GM19324 (cell line): ENCODE measurements at regions not wholly inside any gene's neighbourhood (a gene's known extent, or its start where the extent isn't known, plus 50 kb on each side); places are given as distances from the start of the nearest gene placed in this dataset.

Source experiments
- ATAC-seq: cut with Tn5 transposase; IDR thresholded peaks from one replicate; pipeline ENCODE4 v1.9.1; 2021; ENCODE audit warnings: mild to moderate bottlenecking, moderate library complexity; ENCODE audit not compliant: unreplicated experiment, low FRiP score

- ATAC-seq: no peak
Observed at GRCh38 chr6:137687818-137688217, 179.2 kb upstream of the TNFAIP3 start.

- no peak for ATAC-seq
Observed at GRCh38 chr6:137688230-137688971, 178.7 kb upstream of the TNFAIP3 start.

GRCh38 chr6:137689377-137689776 lies 177.7 kb upstream of the TNFAIP3 start:
- ATAC-seq: no peak

- no peak for ATAC-seq
Observed at GRCh38 chr6:137690034-137690433, 177.0 kb upstream of the TNFAIP3 start.

GRCh38 chr6:137690721-137691120 lies 176.3 kb upstream of the TNFAIP3 start:
- ATAC-seq: no peak

- no peak for ATAC-seq
Observed at GRCh38 chr6:137692308-137692707, 174.8 kb upstream of the TNFAIP3 start.

DNA sequence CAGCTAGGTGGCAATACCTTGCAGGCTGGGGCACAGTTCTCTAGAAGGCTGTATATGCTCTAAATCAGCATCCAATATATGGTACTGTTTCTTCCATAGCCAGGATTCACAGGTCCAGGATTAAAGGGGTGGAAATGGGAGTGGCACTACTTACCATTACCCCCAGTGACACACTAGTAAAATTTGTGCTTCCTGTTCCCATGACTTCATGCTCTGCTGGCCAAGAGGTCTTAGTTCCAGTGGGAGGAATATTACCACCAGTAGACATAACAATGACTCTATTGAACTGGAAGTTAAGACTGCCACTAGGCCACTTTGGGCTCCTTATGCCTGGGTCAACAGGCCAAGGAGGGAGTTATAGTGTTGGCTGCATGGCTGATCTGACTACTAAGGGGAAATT lies 174.3 kb upstream of the TNFAIP3 start:
- ATAC-seq: no peak

- no peak for ATAC-seq
Observed at GRCh38 chr6:137693711-137694110, 173.3 kb upstream of the TNFAIP3 start.

GRCh38 chr6:137696765-137697164 lies 170.3 kb upstream of the TNFAIP3 start:
- no peak for ATAC-seq

GRCh38 chr6:137697267-137697938 lies 169.7 kb upstream of the TNFAIP3 start:
- peak; percentile 52 for ATAC-seq

- no peak for ATAC-seq
Observed at GRCh38 chr6:137698636-137699030, 168.4 kb upstream of the TNFAIP3 start.

GRCh38 chr6:137699031-137699683 lies 167.9 kb upstream of the TNFAIP3 start:
- ATAC-seq: no peak

GRCh38 chr6:137700161-137700560 lies 166.9 kb upstream of the TNFAIP3 start:
- ATAC-seq: no peak

DNA sequence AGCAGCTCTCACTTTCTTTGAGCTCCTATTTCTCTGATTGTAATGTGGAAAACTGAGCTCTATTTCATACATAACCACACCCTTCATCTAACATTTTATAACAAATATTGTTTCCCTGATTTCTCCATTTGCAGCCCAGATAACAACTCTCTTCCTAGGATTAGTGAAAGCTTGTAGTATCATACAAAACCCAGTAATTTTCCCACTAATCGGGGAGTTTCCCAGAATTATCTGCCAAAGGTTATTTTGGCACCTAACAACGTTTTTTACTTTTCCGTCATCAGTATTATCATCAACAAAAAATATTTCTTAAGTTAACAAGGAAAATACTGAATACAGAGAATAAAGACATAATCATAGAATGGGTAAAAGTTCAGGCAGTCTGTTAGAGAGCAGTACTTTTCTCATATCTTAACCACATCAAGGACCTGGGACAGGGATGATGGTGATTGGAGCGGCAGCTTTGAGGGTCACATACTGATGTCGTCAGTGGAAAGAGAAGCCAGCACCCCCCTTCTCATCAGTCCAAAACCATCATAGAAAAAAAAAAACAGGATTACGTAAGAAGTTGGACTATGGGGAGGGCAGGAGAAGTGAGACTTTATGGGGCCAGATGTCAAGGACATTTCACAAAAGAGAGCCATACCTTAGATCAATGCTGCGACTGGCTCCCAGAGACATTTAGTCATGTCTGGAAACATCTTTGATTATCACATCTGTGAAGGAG lies 166.1 kb upstream of the TNFAIP3 start:
- no peak for ATAC-seq

GRCh38 chr6:137701942-137702341 lies 165.1 kb upstream of the TNFAIP3 start:
- no peak for ATAC-seq

GRCh38 chr6:137702791-137703424 lies 164.2 kb upstream of the TNFAIP3 start:
- ATAC-seq: no peak

DNA sequence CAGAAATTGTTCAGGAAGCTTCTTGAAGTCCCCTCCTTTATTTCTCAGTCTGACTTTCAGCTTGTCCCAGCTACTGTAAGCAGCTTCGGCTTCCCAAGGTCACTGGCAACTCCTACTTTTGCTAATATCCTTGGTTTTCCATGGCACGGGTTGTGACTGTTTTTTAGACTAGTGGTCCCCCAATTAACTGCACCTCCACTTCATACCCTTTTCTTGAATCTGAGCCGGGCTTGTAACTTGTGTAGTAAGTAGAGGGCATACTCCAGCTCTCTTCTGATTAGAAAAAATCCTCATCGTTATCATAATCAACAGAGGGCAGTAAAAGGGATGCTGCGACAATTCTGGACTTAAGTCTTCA lies 162.3 kb upstream of the TNFAIP3 start:
- no peak for ATAC-seq

DNA sequence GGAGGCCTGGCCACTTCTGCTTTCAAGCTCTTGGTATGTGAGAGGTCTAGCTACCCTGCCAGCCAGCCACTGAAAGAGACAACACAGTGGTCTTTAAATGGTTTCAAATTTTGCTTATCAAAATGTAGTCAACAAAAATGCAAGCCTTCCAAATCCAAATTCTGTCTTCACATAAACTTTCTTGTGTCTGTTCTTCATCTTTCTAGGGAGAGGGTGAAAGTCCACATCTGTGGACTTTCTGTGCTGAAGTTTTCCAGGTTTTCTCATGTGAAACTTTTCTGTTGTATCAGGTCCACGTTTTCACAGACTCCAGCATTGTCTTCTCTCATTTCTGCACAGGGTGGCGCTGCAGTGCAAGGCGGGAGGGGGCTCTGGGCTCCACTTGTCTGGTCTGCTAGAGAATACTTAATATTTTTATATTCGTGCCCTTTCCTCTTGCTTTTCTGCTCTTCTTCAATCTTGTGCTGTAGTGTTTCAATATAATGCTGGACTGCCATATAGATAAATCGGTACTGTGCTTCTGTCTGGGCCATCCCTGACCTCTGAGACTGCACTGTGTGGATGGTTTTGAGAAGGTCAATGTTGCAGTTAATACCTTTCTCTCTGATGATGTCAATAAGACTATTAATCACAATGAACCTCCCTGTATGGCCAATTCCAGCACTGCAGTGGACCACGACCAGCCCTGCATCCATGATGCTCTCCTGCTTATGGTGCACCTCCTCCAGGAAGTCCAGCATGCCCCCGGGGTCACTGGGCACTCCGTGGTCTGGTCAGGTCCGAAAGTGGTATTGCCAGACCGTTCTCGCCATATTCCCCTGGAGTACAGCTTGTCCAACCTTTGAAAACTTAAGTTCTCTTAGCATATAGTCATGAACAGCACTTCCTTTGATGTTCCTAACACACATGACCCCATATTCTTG lies 161.6 kb upstream of the TNFAIP3 start:
- ATAC-seq: no peak

DNA sequence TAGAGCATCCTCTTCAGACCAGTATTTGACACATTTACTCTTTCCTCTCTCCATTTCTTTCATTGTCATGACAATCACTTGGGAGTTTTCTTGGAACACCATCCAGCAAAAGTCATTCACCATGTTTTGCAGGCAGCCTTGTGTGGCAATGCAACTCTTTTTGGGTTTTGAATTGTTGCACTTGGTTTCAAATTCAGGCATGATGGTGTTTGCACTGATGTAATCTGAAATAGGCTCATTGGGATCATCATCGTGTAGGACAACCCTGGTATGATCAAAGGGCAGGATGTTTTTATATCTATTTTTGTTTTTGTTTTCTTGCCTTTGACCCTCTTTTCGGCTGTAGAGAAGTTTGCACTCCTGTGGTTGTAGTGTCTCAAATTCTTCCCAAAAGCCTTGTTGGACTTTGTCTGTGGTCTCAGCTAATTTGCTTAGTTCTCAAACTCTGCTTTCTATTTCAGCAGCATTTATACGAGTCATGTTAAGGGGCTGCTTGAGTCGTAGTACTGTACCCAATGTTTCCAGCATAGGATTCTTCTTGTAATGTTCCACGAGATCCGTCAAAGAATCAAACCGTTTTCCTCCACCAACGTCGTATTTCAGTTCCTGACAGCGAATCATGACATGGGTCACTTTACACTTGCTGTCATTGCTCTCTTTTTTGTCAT lies 160.8 kb upstream of the TNFAIP3 start:
- ATAC-seq: no peak
